B cell (primary cell): ENCODE measurements at regions not wholly inside any gene's neighbourhood (a gene's known extent, or its start where the extent isn't known, plus 50 kb on each side); places are given as distances from the start of the nearest gene placed in this dataset.

Experiments used
- CTCF ChIP-seq: fragments of 200-600 bp; IDR thresholded peaks from one replicate; pipeline ENCODE4 v1.8.0; 2022; ENCODE audit warnings: antibody characterized with exemption, mild to moderate bottlenecking
- EZH2 ChIP-seq: IDR thresholded peaks from 2 replicates; pipeline ENCODE4 v1.6.1; 2012; ENCODE audit warnings: borderline replicate concordance, low read depth, mild to moderate bottlenecking, moderate library complexity, low read length; ENCODE audit not compliant: insufficient read depth, poor library complexity, severe bottlenecking

- TF ChIP-seq EZH2: no peak
- TF ChIP-seq CTCF: no peak
Measured at GRCh38 chr13:48156466-48156865, 61.6 kb upstream of the MED4 start.
